ENCODE measurements at regions not wholly inside any gene's neighbourhood (a gene's known extent, or its start where the extent isn't known, plus 50 kb on each side); places are given as distances from the start of the nearest gene placed in this dataset.

GRCh38 chr15:60076045-60076444 lies 71.9 kb downstream of the FOXB1 start:
- TF ChIP-seq CTCF (IDR thresholded peaks at IDR 0.05; ENCODE audit: low read length) = no peak
- TF ChIP-seq EZH2 (optimal IDR thresholded peaks at IDR 0.05; ENCODE audit: low read depth, low read length) = no peak
- no peak for TF ChIP-seq EZH2phosphoT487 (IDR thresholded peaks at IDR 0.05; ENCODE audit: low read length)

All from MM.1S (cell line).